ENCODE measurements at regions not wholly inside any gene's neighbourhood (a gene's known extent, or its start where the extent isn't known, plus 50 kb on each side); places are given as distances from the start of the nearest gene placed in this dataset.

DNA sequence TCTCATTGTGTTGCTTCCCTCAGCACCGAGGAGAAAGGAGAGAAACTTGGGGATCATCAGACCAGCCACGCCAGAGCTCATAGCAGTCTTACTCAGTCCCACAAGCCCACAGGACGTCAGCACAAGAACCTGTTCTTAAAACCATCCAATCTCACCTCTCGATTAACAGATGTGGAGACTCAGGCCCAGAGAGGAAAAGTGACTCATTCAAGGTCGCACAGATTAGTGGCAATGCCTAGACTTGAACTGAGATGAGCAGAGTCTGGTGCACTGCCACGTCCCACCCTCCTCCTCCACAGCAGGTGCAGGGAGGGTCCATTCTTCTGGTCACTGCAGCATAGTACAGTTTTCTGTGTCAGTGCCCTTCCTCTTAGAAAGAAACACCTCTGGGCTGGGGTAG, 154.9 kb upstream of the PZP start:
- ATAC-seq (peak; percentile 34), FAIRE-seq (no peak), DNase-seq (ENCODE audit: low read depth, low spot score) (peak; percentile 57)
- ChIA-PET RAD21 (ENCODE audit: unreplicated experiment) (interaction anchor here (2.3 to 7.8 kb wide), 2 partner anchors 31 to 354 kb away, joined by 5 to 46 read pairs; no protein-coding TSS in a partner anchor), SMC1A (ENCODE audit: uncharacterized antibody, unreplicated experiment) (interaction anchor here (0.9 to 4.1 kb wide), 7 partner anchors 9 to 380 kb away, joined by 3 to 27 read pairs (median 3); no protein-coding TSS in a partner anchor), POLR2A (no interaction called here), CTCF (interaction anchor here (0.9 to 12.3 kb wide), 3 partner anchors 18 to 362 kb away, joined by 3 to 80 read pairs (median 6); no protein-coding TSS in a partner anchor)
- peak overlapping the region; percentile 88 for H3K27ac ChIP-seq (ENCODE audit: control insufficient read depth, insufficient read depth)
- peaks cover 42% of the 10 kb centered on the region for H3K4me1 ChIP-seq (ENCODE audit: control insufficient read depth, insufficient read depth, low read length)
- peak overlapping the region; percentile 66 for H3K9ac ChIP-seq (ENCODE audit: control insufficient read depth, insufficient read depth, low read length)
- H3K36me3 ChIP-seq (ENCODE audit: control insufficient read depth in 2 of 2, insufficient read depth in 2 of 2, low read length in 1 of 2), result no peaks in the 10 kb centered on the region
- intact Hi-C loops (cut with micrococcal nuclease; ENCODE audit: unreplicated experiment) (loop anchor here (5.0 to 10.0 kb wide), 3 partner anchors 284 to 736 kb away; no protein-coding TSS in a partner anchor), in situ Hi-C loops (cut with MboI) (loop anchor here (10.0 kb wide), 1 partner anchor 718 kb away; no protein-coding TSS in a partner anchor)
- BruUV-seq (replicated peaks), result no TSS peak
- no peaks in the 10 kb centered on the region for H3K79me2 ChIP-seq (ENCODE audit: control insufficient read depth, insufficient read depth, low read length)
- no peak overlapping the region for H3K4me3 ChIP-seq
- no peaks in the 10 kb centered on the region for H3K27me3 ChIP-seq (replicated peaks in 1 of 2; ENCODE audit: control insufficient read depth in 2 of 2, insufficient read depth in 2 of 2, low read length in 1 of 2)
- TF ChIP-seq RUNX3 (IDR thresholded peaks at IDR 0.05; ENCODE audit: low read length), result peak; percentile 5; the same call in 1 of the 2 replicates
- no peak for TF ChIP-seq EZH2 (IDR thresholded peaks at IDR 0.05; ENCODE audit: borderline replicate concordance, control insufficient read depth, low read depth, low read length)
- TF ChIP-seq EED (IDR thresholded peaks at IDR 0.05; ENCODE audit: low read depth), result 0 out of 2 replicates have a peak, but pooled peaks have one; percentile 28
- no peak for TF ChIP-seq BHLHE40 (IDR thresholded peaks at IDR 0.05; ENCODE audit: borderline replicate concordance in 1 of 2, low read depth in 2 of 2, low read length in 1 of 2)
- peak; percentile 45; the same call in 1 of the 2 replicates for TF ChIP-seq JUNB (IDR thresholded peaks at IDR 0.05)
- peak; percentile 56; the same call in 1 of the 2 replicates for TF ChIP-seq TCF12 (IDR thresholded peaks at IDR 0.05; ENCODE audit: low read depth, low read length)
- TF ChIP-seq SMAD5 (IDR thresholded peaks at IDR 0.05; ENCODE audit: low read depth), result 0 out of 2 replicates have a peak, but pooled peaks have one; percentile 40
- 0 out of 2 replicates have a peak, but pooled peaks have one; percentile 35 for TF ChIP-seq CBFB (IDR thresholded peaks at IDR 0.05; ENCODE audit: low read depth)
- TF ChIP-seq, protein P1, sequence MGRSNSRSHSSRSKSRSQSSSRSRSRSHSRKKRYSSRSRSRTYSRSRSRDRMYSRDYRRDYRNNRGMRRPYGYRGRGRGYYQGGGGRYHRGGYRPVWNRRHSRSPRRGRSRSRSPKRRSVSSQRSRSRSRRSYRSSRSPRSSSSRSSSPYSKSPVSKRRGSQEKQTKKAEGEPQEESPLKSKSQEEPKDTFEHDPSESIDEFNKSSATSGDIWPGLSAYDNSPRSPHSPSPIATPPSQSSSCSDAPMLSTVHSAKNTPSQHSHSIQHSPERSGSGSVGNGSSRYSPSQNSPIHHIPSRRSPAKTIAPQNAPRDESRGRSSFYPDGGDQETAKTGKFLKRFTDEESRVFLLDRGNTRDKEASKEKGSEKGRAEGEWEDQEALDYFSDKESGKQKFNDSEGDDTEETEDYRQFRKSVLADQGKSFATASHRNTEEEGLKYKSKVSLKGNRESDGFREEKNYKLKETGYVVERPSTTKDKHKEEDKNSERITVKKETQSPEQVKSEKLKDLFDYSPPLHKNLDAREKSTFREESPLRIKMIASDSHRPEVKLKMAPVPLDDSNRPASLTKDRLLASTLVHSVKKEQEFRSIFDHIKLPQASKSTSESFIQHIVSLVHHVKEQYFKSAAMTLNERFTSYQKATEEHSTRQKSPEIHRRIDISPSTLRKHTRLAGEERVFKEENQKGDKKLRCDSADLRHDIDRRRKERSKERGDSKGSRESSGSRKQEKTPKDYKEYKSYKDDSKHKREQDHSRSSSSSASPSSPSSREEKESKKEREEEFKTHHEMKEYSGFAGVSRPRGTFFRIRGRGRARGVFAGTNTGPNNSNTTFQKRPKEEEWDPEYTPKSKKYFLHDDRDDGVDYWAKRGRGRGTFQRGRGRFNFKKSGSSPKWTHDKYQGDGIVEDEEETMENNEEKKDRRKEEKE (IDR thresholded peaks at IDR 0.05), result no peak
- TF ChIP-seq ZNF207 (IDR thresholded peaks at IDR 0.05; ENCODE audit: borderline replicate concordance), result no peak
- TF ChIP-seq POLR2A (IDR thresholded peaks at IDR 0.05; ENCODE audit: low read depth, low read length), result peak; percentile 57; the same call in 1 of the 2 replicates
- no peak for TF ChIP-seq KDM1A (IDR thresholded peaks at IDR 0.05; ENCODE audit: borderline replicate concordance)
- 1% methylated on average over 6 of the region's 6 CpGs for WGBS (ENCODE audit: insufficient coverage, insufficient replicate concordance, low lambda C conversion rate, missing lambda C conversion rate)
- peaks cover 3% of the 10 kb centered on the region; the same call in 2 of the 3 replicates for H3K9me3 ChIP-seq (replicated peaks; ENCODE audit: control insufficient read depth, insufficient read depth, low read length)
- no peak overlapping the region for H2AFZ ChIP-seq (ENCODE audit: control insufficient read depth, low read depth, low read length)
- no peaks in the 10 kb centered on the region for H4K20me1 ChIP-seq (ENCODE audit: control insufficient read depth, insufficient read depth)
- peak overlapping the region; percentile 6 for H3K4me2 ChIP-seq (ENCODE audit: control insufficient read depth, insufficient read depth)
